K562 (cell line): ENCODE measurements at regions not wholly inside any gene's neighbourhood (a gene's known extent, or its start where the extent isn't known, plus 50 kb on each side); places are given as distances from the start of the nearest gene placed in this dataset.

Source experiments
- ATAC-seq: fragments of 200-7000 bp; cut with Tn5 transposase; 3 replicates; pipeline ENCODE4 v1.9.1; 2020; ENCODE audit warnings: moderate library complexity
- BruUV-seq: library from RNA; stranded (reverse); fragments of 400-500 nt; replicated peaks from 2 replicates; lab custom pipeline; 2021; lab: Mats Ljungman, UMichigan
- CTCF ChIA-PET: fragments of 300-600 bp; formaldehyde crosslinking; extraction: SDS; loops from one replicate; lab custom pipeline; 2021; ENCODE audit warnings: low intra/inter-chr PET ratio; lab: Yijun Ruan, JAX
- POLR2A ChIA-PET: fragments of 300-600, 350-650 bp; sonication (Branson Sonifier 250); formaldehyde crosslinking; extraction: SDS; loops from one replicate; lab custom pipeline; 2021; ENCODE audit warnings: antibody characterized with exemption, inconsistent platforms; lab: Yijun Ruan, JAX
- DNase-seq, 4 experiments: peaks; one replicate each; pipeline versions ENCODE4 v3.0.0 to v3.0.0-alpha.2; 2011 to 2018; ENCODE audit warnings: low spot score in 3 of 4, mixed read lengths in 3 of 4; ENCODE audit errors: extremely low read depth in 1 of 4
- FAIRE-seq: peaks from 2 replicates; lab custom pipeline; 2011; peaks lifted over from hg19 to GRCh38; lab: Jason Lieb, UNC
- H2AFZ ChIP-seq: 2 replicates; pipeline ENCODE4 v1.6.0; 2011; ENCODE audit warnings: low read depth, low read length, control low read depth, inconsistent platforms
- H3K27ac ChIP-seq: fragments of 200-600 bp; 3 replicates; pipeline ENCODE4 v1.8.0; 2011; ENCODE audit warnings: low read depth, mild to moderate bottlenecking, control low read depth, inconsistent platforms, low read length, moderate library complexity, mixed read lengths; ENCODE audit errors: extremely low read depth
- H3K27me3 ChIP-seq, 2 experiments: fragments of 300-600 bp in 1 of 2; 2 replicates in 1 of 2; 3 replicates in 1 of 2; pipeline versions ENCODE4 v1.6.0 to v1.8.0; 2011; ENCODE audit warnings: inconsistent platforms in 2 of 2, low read length in 2 of 2, mild to moderate bottlenecking in 1 of 2, mixed read lengths in 1 of 2, moderate library complexity in 1 of 2; ENCODE audit not compliant: control insufficient read depth in 2 of 2, insufficient read depth in 2 of 2
- H3K36me3 ChIP-seq: fragments of 300-600 bp; 3 replicates; pipeline ENCODE4 v1.8.0; 2011; ENCODE audit warnings: mild to moderate bottlenecking, low read length, inconsistent platforms; ENCODE audit not compliant: control insufficient read depth, insufficient read depth
- H3K4me1 ChIP-seq, 2 experiments: fragments of 200-600 bp in 1 of 2; replicated peaks in 1 of 2; 2 replicates in 1 of 2; 3 replicates in 1 of 2; pipeline versions ENCODE4 v1.5.1 to v1.8.0; 2011; ENCODE audit warnings: inconsistent platforms in 2 of 2, low read length in 2 of 2, mild to moderate bottlenecking in 1 of 2, mixed read lengths in 1 of 2, moderate library complexity in 1 of 2; ENCODE audit not compliant: control insufficient read depth in 2 of 2, insufficient read depth in 2 of 2
- H3K4me2 ChIP-seq: 2 replicates; pipeline ENCODE4 v1.6.1; 2011; ENCODE audit warnings: low read length, control low read depth, inconsistent platforms, mixed read lengths; ENCODE audit not compliant: insufficient read depth
- H3K4me3 ChIP-seq: fragments of 200-600 bp; sonication (generic), shearing (Covaris generic); 2 replicates; pipeline ENCODE4 v1.5.1; 2016; ENCODE audit warnings: control low read depth, inconsistent platforms
- H3K79me2 ChIP-seq: fragments of 200-600 bp; 3 replicates; pipeline ENCODE4 v1.8.0; 2011; ENCODE audit warnings: low read length, inconsistent platforms; ENCODE audit not compliant: control insufficient read depth, insufficient read depth
- H3K9ac ChIP-seq, 2 experiments: 2 replicates each; pipeline versions ENCODE4 v1.6.0 to v1.6.1; 2011; ENCODE audit warnings: low read depth in 2 of 2, low read length in 2 of 2, control low read depth in 1 of 2, inconsistent platforms in 1 of 2, mild to moderate bottlenecking in 1 of 2, mixed read lengths in 1 of 2; ENCODE audit not compliant: insufficient read depth in 1 of 2
- H3K9me1 ChIP-seq: one replicate; pipeline ENCODE4 v1.6.0; 2011; ENCODE audit warnings: inconsistent platforms, mild to moderate bottlenecking, low read length, moderate library complexity; ENCODE audit not compliant: control insufficient read depth, insufficient read depth
- H3K9me3 ChIP-seq: replicated peaks from 2 replicates; pipeline ENCODE4 v1.5.1; 2011; ENCODE audit warnings: low read depth, low read length, inconsistent platforms; ENCODE audit not compliant: control insufficient read depth, insufficient read depth
- H4K20me1 ChIP-seq: replicated peaks from 2 replicates; pipeline ENCODE4 v1.6.1; 2011; ENCODE audit warnings: low read length, inconsistent platforms, mixed read lengths; ENCODE audit not compliant: control insufficient read depth, insufficient read depth
- EGR1 ChIP-seq: fragments of 450-650 bp; conservative IDR thresholded peaks from 2 replicates; pipeline ENCODE4 v1.6.1; 2017; ENCODE audit warnings: mild to moderate bottlenecking
- ESRRA ChIP-seq: fragments of 450-650 bp; IDR thresholded peaks from 2 replicates; pipeline ENCODE4 v1.6.1; 2014; ENCODE audit warnings: low read depth, mild to moderate bottlenecking, moderate library complexity, borderline replicate concordance
- RBBP5 ChIP-seq: fragments of 200-600 bp; sonication (generic); IDR thresholded peaks from 2 replicates; pipeline ENCODE4 v1.6.1; 2012; ENCODE audit warnings: borderline replicate concordance, mild to moderate bottlenecking, low read length, control low read depth, inconsistent platforms; ENCODE audit not compliant: insufficient read depth, poor library complexity, severe bottlenecking
- ZNF408 ChIP-seq: fragments of 250-450 bp; sonication (Bioruptor Pico); IDR thresholded peaks from 2 replicates; pipeline ENCODE4 v1.4.0; 2020; ENCODE audit warnings: low read depth, mild to moderate bottlenecking, moderate library complexity
- ZSCAN29 ChIP-seq: fragments of 450-650 bp; IDR thresholded peaks from 2 replicates; pipeline ENCODE4 v1.6.1; 2017
- WGBS: fragments of 100-300 bp; shearing (Covaris generic); methylation state at CpG from one replicate; pipeline ENCODE4 v1.1.6; 2016; ENCODE audit warnings: low coverage, mixed read lengths; ENCODE audit not compliant: insufficient coverage; ENCODE audit errors: missing lambda C conversion rate; 5-methylcytosine and 5-hydroxymethylcytosine counted together
- in situ Hi-C: fragments of 300-500 bp; cut with MboI; formaldehyde crosslinking; loops from 4 replicates; pipeline ENCODE4 v1.15.0; 2018; ENCODE audit warnings: inconsistent platforms, mixed read lengths
- intact Hi-C: fragments of 100-400 bp; cut with micrococcal nuclease; formaldehyde crosslinking; loops from 2 replicates; pipeline ENCODE4 v1.14.2; 2022
- TF ChIP-seq, protein P1 (sequence below): fragments of 200-800 bp; sonication (Bioruptor generic); IDR thresholded peaks from 2 replicates; pipeline ENCODE4 v1.6.1; 2017; ENCODE audit warnings: missing genetic modification characterization, missing compliant biosample characterization
- TF ChIP-seq, protein P2 (sequence below), 2 experiments: fragments of 450-650 bp; formaldehyde crosslinking in 1 of 2; IDR thresholded peaks; 2 replicates each; pipeline versions ENCODE4 v1.4.0 to v1.6.1; 2014 to 2020; ENCODE audit warnings: mild to moderate bottlenecking in 2 of 2, borderline replicate concordance in 1 of 2, low read depth in 1 of 2
- TF ChIP-seq, protein P3 (sequence below), 3 experiments: IDR thresholded peaks in 2 of 3; conservative IDR thresholded peaks in 1 of 3; 2 replicates each; pipeline ENCODE4 v1.5.1; 2011 to 2012; ENCODE audit warnings: low read length in 3 of 3, mild to moderate bottlenecking in 3 of 3, control low read depth in 2 of 3, improper control_type of control experiment in 1 of 3, inconsistent platforms in 1 of 3, low read depth in 1 of 3, mixed read lengths in 1 of 3, moderate library complexity in 1 of 3; ENCODE audit not compliant: insufficient read depth in 2 of 3

DNA sequence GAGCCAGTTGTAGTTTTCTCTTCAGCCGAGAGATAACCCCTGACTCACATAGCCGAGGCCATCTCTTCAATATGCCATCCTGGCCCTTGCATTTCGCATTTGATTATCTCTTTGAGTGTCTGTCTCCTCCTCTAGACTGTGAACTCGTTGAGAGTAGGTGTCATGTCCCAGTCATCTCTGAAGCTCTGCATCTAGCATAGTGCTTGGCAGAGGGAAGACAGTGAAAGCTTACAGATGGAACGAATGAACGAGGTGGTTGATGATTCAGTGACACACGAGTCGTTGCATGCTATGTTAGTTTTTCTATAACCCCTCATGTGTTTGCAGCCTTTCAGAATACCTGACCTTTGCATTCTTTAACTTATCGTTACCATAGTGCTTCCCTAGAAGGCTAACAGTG is 59.9 kb upstream of the CYRIA start (continued):
- TF ChIP-seq ZNF408 (CRISPR knock-in tag): no peak
- TF ChIP-seq EGR1: no peak
- TF ChIP-seq, all 486 proteins: peak for 0

DNA sequence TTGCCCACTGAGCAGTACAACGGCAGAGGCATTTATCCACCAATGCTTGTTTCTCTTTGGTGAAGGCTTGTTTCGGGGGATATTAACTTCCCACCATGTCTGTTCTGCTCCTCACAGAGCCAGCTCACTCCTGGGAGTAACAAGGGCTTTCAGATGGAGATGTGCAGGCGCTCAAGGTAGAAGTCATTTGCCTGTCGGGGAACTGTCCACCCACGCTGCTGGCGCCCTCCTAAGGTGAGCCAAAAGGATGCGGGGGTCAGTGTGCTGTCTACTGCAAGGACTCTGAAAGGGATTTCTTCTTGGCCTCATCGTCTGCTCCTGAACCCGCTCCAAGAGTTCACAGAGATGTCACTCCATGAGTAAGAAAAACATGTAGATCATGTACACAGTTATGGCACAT is 57.0 kb upstream of the CYRIA start:
- H2AFZ ChIP-seq: no peak overlapping the region
- no peaks in the 10 kb centered on the region; the same call in 1 of the 2 replicates for H3K9me3 ChIP-seq
- no peak overlapping the region for H3K9ac ChIP-seq
- no peaks in the 10 kb centered on the region for H3K36me3 ChIP-seq
- H3K4me1 ChIP-seq: peaks cover 0 to 5% of the 10 kb centered on the region in 2 experiments; a peak in 3 of 5 replicates
- H3K27me3 ChIP-seq: peaks cover 11 to 16% of the 10 kb centered on the region in 2 experiments; a peak in 4 of 5 replicates
- H3K9me1 ChIP-seq: no peaks in the 10 kb centered on the region
- ChIA-PET POLR2A (interaction anchor here (0.7 kb wide), 1 partner anchor 404 kb away, joined by 3 read pairs; no protein-coding TSS in a partner anchor), CTCF (interaction anchor here (0.5 to 1.2 kb wide), 2 partner anchors 25 to 105 kb away, joined by 4 to 15 read pairs; no protein-coding TSS in a partner anchor)
- ATAC-seq (peak; percentile 72), FAIRE-seq (no peak), DNase-seq (no peak)
- H3K27ac ChIP-seq: no peak overlapping the region
- no peak overlapping the region for H3K4me3 ChIP-seq
- intact Hi-C loops (loop anchor here (1.0 to 5.0 kb wide), 3 partner anchors 35 to 109 kb away; no protein-coding TSS in a partner anchor), in situ Hi-C loops (no loop called here)
- H3K79me2 ChIP-seq: no peaks in the 10 kb centered on the region
- H3K4me2 ChIP-seq: no peak overlapping the region
- H4K20me1 ChIP-seq: no peaks in the 10 kb centered on the region
- no TSS peak for BruUV-seq
- 0% methylated on average over 9 of the region's 9 CpGs for WGBS
- TF ChIP-seq ESRRA (no peak), RBBP5 (no peak), ZSCAN29 (no peak)
- TF ChIP-seq, protein P1, sequence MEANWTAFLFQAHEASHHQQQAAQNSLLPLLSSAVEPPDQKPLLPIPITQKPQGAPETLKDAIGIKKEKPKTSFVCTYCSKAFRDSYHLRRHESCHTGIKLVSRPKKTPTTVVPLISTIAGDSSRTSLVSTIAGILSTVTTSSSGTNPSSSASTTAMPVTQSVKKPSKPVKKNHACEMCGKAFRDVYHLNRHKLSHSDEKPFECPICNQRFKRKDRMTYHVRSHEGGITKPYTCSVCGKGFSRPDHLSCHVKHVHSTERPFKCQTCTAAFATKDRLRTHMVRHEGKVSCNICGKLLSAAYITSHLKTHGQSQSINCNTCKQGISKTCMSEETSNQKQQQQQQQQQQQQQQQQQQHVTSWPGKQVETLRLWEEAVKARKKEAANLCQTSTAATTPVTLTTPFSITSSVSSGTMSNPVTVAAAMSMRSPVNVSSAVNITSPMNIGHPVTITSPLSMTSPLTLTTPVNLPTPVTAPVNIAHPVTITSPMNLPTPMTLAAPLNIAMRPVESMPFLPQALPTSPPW (CRISPR knock-in tag): no peak
- TF ChIP-seq, protein P2, sequence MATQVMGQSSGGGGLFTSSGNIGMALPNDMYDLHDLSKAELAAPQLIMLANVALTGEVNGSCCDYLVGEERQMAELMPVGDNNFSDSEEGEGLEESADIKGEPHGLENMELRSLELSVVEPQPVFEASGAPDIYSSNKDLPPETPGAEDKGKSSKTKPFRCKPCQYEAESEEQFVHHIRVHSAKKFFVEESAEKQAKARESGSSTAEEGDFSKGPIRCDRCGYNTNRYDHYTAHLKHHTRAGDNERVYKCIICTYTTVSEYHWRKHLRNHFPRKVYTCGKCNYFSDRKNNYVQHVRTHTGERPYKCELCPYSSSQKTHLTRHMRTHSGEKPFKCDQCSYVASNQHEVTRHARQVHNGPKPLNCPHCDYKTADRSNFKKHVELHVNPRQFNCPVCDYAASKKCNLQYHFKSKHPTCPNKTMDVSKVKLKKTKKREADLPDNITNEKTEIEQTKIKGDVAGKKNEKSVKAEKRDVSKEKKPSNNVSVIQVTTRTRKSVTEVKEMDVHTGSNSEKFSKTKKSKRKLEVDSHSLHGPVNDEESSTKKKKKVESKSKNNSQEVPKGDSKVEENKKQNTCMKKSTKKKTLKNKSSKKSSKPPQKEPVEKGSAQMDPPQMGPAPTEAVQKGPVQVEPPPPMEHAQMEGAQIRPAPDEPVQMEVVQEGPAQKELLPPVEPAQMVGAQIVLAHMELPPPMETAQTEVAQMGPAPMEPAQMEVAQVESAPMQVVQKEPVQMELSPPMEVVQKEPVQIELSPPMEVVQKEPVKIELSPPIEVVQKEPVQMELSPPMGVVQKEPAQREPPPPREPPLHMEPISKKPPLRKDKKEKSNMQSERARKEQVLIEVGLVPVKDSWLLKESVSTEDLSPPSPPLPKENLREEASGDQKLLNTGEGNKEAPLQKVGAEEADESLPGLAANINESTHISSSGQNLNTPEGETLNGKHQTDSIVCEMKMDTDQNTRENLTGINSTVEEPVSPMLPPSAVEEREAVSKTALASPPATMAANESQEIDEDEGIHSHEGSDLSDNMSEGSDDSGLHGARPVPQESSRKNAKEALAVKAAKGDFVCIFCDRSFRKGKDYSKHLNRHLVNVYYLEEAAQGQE (IDR thresholded peaks at IDR 0.05; ENCODE audit: borderline replicate concordance): peak; percentile 48; the same call in 1 of the 2 replicates
- TF ChIP-seq, protein P2 (CRISPR knock-in tag; IDR thresholded peaks at IDR 0.05; ENCODE audit: low read depth): no peak
- TF ChIP-seq, protein P3, sequence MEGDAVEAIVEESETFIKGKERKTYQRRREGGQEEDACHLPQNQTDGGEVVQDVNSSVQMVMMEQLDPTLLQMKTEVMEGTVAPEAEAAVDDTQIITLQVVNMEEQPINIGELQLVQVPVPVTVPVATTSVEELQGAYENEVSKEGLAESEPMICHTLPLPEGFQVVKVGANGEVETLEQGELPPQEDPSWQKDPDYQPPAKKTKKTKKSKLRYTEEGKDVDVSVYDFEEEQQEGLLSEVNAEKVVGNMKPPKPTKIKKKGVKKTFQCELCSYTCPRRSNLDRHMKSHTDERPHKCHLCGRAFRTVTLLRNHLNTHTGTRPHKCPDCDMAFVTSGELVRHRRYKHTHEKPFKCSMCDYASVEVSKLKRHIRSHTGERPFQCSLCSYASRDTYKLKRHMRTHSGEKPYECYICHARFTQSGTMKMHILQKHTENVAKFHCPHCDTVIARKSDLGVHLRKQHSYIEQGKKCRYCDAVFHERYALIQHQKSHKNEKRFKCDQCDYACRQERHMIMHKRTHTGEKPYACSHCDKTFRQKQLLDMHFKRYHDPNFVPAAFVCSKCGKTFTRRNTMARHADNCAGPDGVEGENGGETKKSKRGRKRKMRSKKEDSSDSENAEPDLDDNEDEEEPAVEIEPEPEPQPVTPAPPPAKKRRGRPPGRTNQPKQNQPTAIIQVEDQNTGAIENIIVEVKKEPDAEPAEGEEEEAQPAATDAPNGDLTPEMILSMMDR (IDR thresholded peaks at IDR 0.05 in 2 of 3, conservative IDR thresholded peaks at IDR 0.05 in 1 of 3; ENCODE audit: insufficient read depth in 2 of 3, low read depth in 1 of 3, low read length in 3 of 3): peak; percentile 24 to 53 (median 41); a peak in 4 of 6 replicates
